GM12875 (cell line): ENCODE measurements at regions not wholly inside any gene's neighbourhood (a gene's known extent, or its start where the extent isn't known, plus 50 kb on each side); places are given as distances from the start of the nearest gene placed in this dataset.

Experiments
- H3K4me3 ChIP-seq: one replicate; pipeline ENCODE4 v1.5.1; 2011; ENCODE audit warnings: low read depth, low read length, control low read depth
- CTCF ChIP-seq: IDR thresholded peaks from 2 replicates; pipeline ENCODE4 v1.5.1; 2011; ENCODE audit warnings: low read depth, mild to moderate bottlenecking, control low read depth, inconsistent platforms, low read length, moderate library complexity, borderline replicate concordance; ENCODE audit not compliant: insufficient read depth

DNA sequence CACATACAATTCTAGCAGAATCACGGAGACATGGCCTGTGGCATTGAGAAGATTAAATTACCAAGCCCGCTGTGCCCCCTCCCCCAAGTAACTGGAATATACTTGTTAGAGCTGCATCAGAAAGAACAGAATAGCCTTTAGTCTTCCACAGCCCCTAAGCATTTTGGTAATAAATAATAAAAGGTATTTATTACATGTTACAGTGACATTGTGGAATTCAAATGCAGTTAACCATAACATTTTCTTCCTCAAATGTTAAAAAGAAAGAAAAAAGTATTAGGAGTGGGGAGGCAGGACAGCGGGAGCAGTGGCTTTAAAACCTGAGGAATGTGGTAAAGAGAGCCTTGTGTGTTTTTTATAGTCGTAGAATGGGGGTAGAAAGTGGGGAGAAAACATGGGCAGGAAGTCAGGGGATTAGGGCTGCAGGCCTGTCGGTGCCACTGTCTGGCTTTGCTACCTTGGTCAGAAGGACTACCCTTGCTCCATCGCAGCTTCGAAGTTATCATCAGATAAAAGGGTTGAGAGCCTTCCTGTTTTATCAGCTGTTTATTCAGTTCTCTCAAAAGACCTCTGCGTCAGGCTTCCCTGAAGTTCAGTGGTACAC is 255.9 kb downstream of the MSRB3 start:
- no peak for TF ChIP-seq CTCF
- no peak overlapping the region for H3K4me3 ChIP-seq

DNA sequence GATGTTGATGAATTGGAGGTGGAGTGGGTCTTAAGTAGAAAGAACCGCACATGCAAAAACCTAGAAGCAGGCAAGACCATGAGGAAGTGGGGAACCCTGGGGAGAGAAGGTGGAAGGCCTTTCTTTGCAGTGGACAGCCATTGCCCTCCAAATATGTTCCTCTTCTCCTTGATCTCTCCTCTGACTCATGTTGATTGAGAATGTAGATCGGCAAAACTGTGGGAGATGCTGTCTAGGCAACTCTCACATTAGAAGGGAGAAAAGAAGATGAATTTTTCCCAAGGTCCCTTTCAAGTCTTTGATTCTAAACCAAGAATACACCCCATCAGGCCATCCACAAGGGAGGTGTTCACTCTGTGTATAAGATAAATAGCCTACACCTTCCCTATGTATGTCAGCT is 257.5 kb downstream of the MSRB3 start:
- H3K4me3 ChIP-seq, result no peak overlapping the region
- TF ChIP-seq CTCF, result no peak

DNA sequence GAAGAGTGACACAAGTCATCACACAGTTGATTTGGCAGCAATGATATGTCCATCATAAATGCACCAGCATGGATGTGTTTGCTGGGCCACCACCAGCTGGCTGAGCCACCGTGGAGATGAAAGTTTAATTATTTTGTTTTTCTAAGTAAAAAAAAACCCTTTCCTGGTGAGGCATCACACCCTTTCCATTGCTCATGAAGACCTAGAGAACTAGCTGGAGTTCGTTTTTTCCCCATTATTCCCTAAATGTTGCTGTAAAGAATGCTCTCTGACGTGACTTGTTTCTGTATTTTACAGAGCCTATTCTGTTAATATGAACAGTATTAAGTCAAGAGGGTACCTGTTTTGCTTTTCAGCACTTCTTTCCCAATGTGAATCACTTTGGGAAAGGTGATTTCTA is 257.9 kb downstream of the MSRB3 start:
- no peak for TF ChIP-seq CTCF
- H3K4me3 ChIP-seq, result no peak overlapping the region

- no peak overlapping the region for H3K4me3 ChIP-seq
- TF ChIP-seq CTCF, result no peak
Observed at GRCh38 chr12:65536876-65537681, 258.6 kb downstream of the MSRB3 start.

DNA sequence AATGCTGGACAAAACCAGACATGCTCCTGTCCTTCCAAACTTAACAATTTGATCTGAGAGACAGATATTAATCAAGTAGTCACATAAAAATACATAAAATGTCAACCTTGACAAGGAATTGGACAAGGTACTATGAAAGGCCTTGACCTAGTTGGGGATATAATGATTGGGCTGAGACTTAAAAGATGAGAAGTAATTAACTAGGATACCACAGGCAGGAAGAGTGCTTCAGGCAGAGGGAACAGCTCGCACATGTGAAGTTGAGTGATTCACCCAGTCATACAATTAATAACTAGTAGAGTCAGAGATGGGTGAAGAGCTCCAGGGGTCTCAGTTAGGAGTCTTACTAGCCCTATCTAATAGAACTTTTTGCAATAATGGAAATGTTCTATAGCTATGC is 259.5 kb downstream of the MSRB3 start:
- no peak for TF ChIP-seq CTCF
- no peak overlapping the region for H3K4me3 ChIP-seq

DNA sequence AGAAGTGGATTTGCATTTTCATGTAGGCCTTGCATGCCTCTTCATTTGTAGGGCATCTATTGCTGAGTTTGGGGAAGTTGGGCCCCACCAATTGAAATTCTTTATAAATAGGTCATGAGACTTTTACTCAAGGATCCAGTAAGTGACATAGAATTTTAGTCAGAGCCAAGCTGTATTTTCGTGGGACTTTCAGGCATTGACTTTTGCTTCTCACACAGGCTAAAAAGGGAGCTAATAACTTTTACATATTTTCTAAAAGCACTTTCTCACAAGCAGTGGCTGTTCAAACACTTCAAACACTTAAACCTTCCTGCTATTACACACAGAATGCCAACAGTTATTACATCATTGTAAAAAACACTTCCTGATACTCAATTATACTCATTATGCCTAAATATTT is 260.5 kb downstream of the MSRB3 start:
- no peak overlapping the region for H3K4me3 ChIP-seq
- TF ChIP-seq CTCF, result no peak

DNA sequence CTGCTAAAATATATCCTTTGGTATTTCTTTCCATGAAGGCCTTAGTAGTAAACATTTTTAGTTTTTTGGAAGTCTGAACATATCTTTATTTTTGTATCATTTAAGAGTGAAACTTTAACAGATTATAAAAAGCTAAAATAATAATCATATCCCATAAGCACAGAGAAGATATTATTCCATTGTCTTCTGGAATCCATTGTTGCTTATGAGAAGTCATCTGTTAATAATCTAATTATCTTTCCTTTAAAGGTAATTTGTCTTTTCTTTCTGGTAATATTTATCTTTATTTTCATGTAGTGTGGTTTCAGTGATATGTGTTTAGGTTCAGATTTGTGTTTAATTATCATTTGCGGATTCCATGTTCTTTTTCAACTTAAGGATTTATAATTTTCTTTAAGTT is 261.7 kb downstream of the MSRB3 start:
- no peak for TF ChIP-seq CTCF
- no peak overlapping the region for H3K4me3 ChIP-seq
